Lower leg skin (tissue), 3 donors: ENCODE measurements at regions not wholly inside any gene's neighbourhood (a gene's known extent, or its start where the extent isn't known, plus 50 kb on each side); places are given as distances from the start of the nearest gene placed in this dataset.

Experiments
- CTCF ChIP-seq, 3 donors: fragments of 450-650 bp; IDR thresholded peaks; one replicate each; pipeline ENCODE4 v1.5.1; 2016; ENCODE audit warnings: antibody characterized with exemption in 3 of 3, mild to moderate bottlenecking in 3 of 3, moderate library complexity in 2 of 3
- POLR2A ChIP-seq, 2 donors: fragments of 450-650 bp; IDR thresholded peaks; one replicate each; pipeline ENCODE4 v1.6.1; 2016 to 2017; ENCODE audit warnings: antibody characterized with exemption in 2 of 2, mild to moderate bottlenecking in 1 of 2, moderate library complexity in 1 of 2

GRCh38 chr4:81566161-81566591, 94.5 kb upstream of the RASGEF1B start:
- TF ChIP-seq CTCF (IDR thresholded peaks at IDR 0.05) (no peak), POLR2A (IDR thresholded peaks at IDR 0.05) (no peak)
